Mucosa of rectum (tissue), 2 donors: ENCODE measurements at regions not wholly inside any gene's neighbourhood (a gene's known extent, or its start where the extent isn't known, plus 50 kb on each side); places are given as distances from the start of the nearest gene placed in this dataset.
"Not testable (repeated sequence)": the region's sequence is repeated elsewhere in the genome, so short reads cannot be mapped to it uniquely, and the experiment has no call there.

ENCODE experiments used
- H3K27ac ChIP-seq, 2 donors: one replicate each; pipeline ENCODE4 v1.7.0; 2013; ENCODE audit warnings: inconsistent platforms in 2 of 2, low read depth in 2 of 2, low read length in 2 of 2
- H3K27me3 ChIP-seq, 2 donors: one replicate each; pipeline ENCODE4 v1.7.0; 2013; ENCODE audit warnings: low read length in 2 of 2; ENCODE audit not compliant: control insufficient read depth in 2 of 2, insufficient read depth in 2 of 2
- H3K36me3 ChIP-seq, 2 donors: one replicate each; pipeline ENCODE4 v1.7.0; 2013; ENCODE audit warnings: low read length in 2 of 2; ENCODE audit not compliant: control insufficient read depth in 2 of 2, insufficient read depth in 2 of 2
- H3K4me1 ChIP-seq, 2 donors: one replicate each; pipeline ENCODE4 v1.7.0; 2013; ENCODE audit warnings: low read length in 2 of 2, mild to moderate bottlenecking in 1 of 2; ENCODE audit not compliant: control insufficient read depth in 2 of 2, insufficient read depth in 2 of 2
- H3K4me3 ChIP-seq, 2 donors: one replicate each; pipeline ENCODE4 v1.7.0; 2013; ENCODE audit warnings: low read length in 2 of 2
- H3K9ac ChIP-seq, 2 donors: one replicate each; pipeline ENCODE4 v1.7.0; 2013; ENCODE audit warnings: low read length in 2 of 2, low read depth in 1 of 2, mild to moderate bottlenecking in 1 of 2
- H3K9me3 ChIP-seq, 2 donors: one replicate each; pipeline ENCODE4 v1.7.0; 2013; ENCODE audit warnings: low read length in 2 of 2; ENCODE audit not compliant: control insufficient read depth in 2 of 2
- donor health status: healthy.
- donor health status: Normal muscosa, but diverticular disease.

- Histone ChIP-seq H3K36me3 (no peaks in the 10 kb centered on the region), H3K4me1 (no peaks in the 10 kb centered on the region), H3K27me3 (no peaks in the 10 kb centered on the region), H3K4me3 (no peak overlapping the region), H3K9ac (no peak overlapping the region), H3K9me3 (no peaks in the 10 kb centered on the region), H3K27ac (no peak overlapping the region)
These were observed 1610.7 kb upstream of the C9orf72 start for GRCh38 chr9:29183971-29184370.

- H3K9ac ChIP-seq, H3K9me3 ChIP-seq, H3K4me3 ChIP-seq, H3K36me3 ChIP-seq, H3K27ac ChIP-seq, H3K27me3 ChIP-seq, H3K4me1 ChIP-seq: not testable (repeated sequence)
These were observed 1615.5 kb upstream of the C9orf72 start for GRCh38 chr9:29188771-29189170.

GRCh38 chr9:29189221-29189620 lies 1615.9 kb upstream of the C9orf72 start:
- H3K27ac ChIP-seq, H3K4me3 ChIP-seq, H3K9ac ChIP-seq, H3K9me3 ChIP-seq, H3K27me3 ChIP-seq, H3K36me3 ChIP-seq, H3K4me1 ChIP-seq: not testable (repeated sequence)

GRCh38 chr9:29198861-29199260 lies 1625.6 kb upstream of the C9orf72 start:
- Histone ChIP-seq H3K4me3 (no peak overlapping the region), H3K9me3 (no peaks in the 10 kb centered on the region), H3K27ac (no peak overlapping the region), H3K27me3 (no peaks in the 10 kb centered on the region), H3K36me3 (no peaks in the 10 kb centered on the region), H3K9ac (no peak overlapping the region), H3K4me1 (no peaks in the 10 kb centered on the region)

- Histone ChIP-seq H3K27ac (no peak overlapping the region), H3K9me3 (no peaks in the 10 kb centered on the region), H3K27me3 (no peaks in the 10 kb centered on the region), H3K36me3 (no peaks in the 10 kb centered on the region), H3K4me1 (no peaks in the 10 kb centered on the region), H3K9ac (no peak overlapping the region), H3K4me3 (no peak overlapping the region)
These were observed 1626.7 kb upstream of the C9orf72 start for GRCh38 chr9:29199975-29200374.

- Histone ChIP-seq H3K4me3 (no peak overlapping the region), H3K9me3 (no peaks in the 10 kb centered on the region), H3K4me1 (no peaks in the 10 kb centered on the region)
These were observed 1627.4 kb upstream of the C9orf72 start for GRCh38 chr9:29200650-29201049.

GRCh38 chr9:29203244-29203930 lies 1630.1 kb upstream of the C9orf72 start:
- H3K27me3 ChIP-seq = no peaks in the 10 kb centered on the region

More at GRCh38 chr9:29200650-29201049, 1627.4 kb upstream of the C9orf72 start:
- H3K27ac ChIP-seq = no peak overlapping the region
- H3K36me3 ChIP-seq = no peaks in the 10 kb centered on the region
- H3K27me3 ChIP-seq = no peaks in the 10 kb centered on the region
- no peak overlapping the region for H3K9ac ChIP-seq

GRCh38 chr9:29208670-29209069 lies 1635.4 kb upstream of the C9orf72 start:
- H3K9ac ChIP-seq = no peak overlapping the region
- peaks cover 0 to 10% of the 10 kb centered on the region in 2 donors for H3K4me1 ChIP-seq
- no peak overlapping the region for H3K4me3 ChIP-seq
- no peak overlapping the region for H3K27ac ChIP-seq
- H3K9me3 ChIP-seq = no peaks in the 10 kb centered on the region
- H3K36me3 ChIP-seq = no peaks in the 10 kb centered on the region
- peaks cover 19 to 21% of the 10 kb centered on the region in 2 donors for H3K27me3 ChIP-seq

More at GRCh38 chr9:29203244-29203930, 1630.1 kb upstream of the C9orf72 start:
- H3K27ac ChIP-seq = no peak overlapping the region
- H3K9ac ChIP-seq = no peak overlapping the region
- no peak overlapping the region for H3K4me3 ChIP-seq
- H3K36me3 ChIP-seq = no peaks in the 10 kb centered on the region
- H3K9me3 ChIP-seq = no peaks in the 10 kb centered on the region
- no peaks in the 10 kb centered on the region for H3K4me1 ChIP-seq

- Histone ChIP-seq H3K9me3 (no peaks in the 10 kb centered on the region), H3K4me1 (peaks cover 0 to 11% of the 10 kb centered on the region in 2 donors), H3K27me3 (peaks cover 31 to 32% of the 10 kb centered on the region in 2 donors), H3K9ac (no peak overlapping the region), H3K36me3 (no peaks in the 10 kb centered on the region), H3K4me3 (no peak overlapping the region), H3K27ac (no peak overlapping the region)
These were observed 1636.5 kb upstream of the C9orf72 start for GRCh38 chr9:29209748-29210291.

GRCh38 chr9:29211003-29211579 lies 1637.8 kb upstream of the C9orf72 start:
- H3K4me1 ChIP-seq = peaks cover 0 to 11% of the 10 kb centered on the region in 2 donors
- no peaks in the 10 kb centered on the region for H3K9me3 ChIP-seq
- no peak overlapping the region for H3K9ac ChIP-seq
- H3K27ac ChIP-seq = no peak overlapping the region
- H3K27me3 ChIP-seq = peaks cover 38 to 40% of the 10 kb centered on the region in 2 donors
- H3K36me3 ChIP-seq = no peaks in the 10 kb centered on the region
- H3K4me3 ChIP-seq = no peak overlapping the region
